ENCODE measurements at regions not wholly inside any gene's neighbourhood (a gene's known extent, or its start where the extent isn't known, plus 50 kb on each side); places are given as distances from the start of the nearest gene placed in this dataset.

GRCh38 chr9:7402334-7403027 is 397.1 kb downstream of the DMAC1 start:
- Histone ChIP-seq H3K36me3 (ENCODE audit: control insufficient read depth in 2 of 2, insufficient read depth in 2 of 2, low read length in 1 of 2) (no peaks in the 10 kb centered on the region), H3K27ac (ENCODE audit: low read depth in 2 of 2, low read length in 1 of 2) (no peak overlapping the region), H3K9me3 (ENCODE audit: control insufficient read depth in 2 of 2, insufficient read depth in 1 of 2, low read depth in 1 of 2, low read length in 1 of 2) (no peaks in the 10 kb centered on the region), H3K4me1 (ENCODE audit: control insufficient read depth in 2 of 2, insufficient read depth in 2 of 2, low read length in 1 of 2) (no peaks in the 10 kb centered on the region), H3K27me3 (ENCODE audit: control insufficient read depth in 1 of 2, insufficient read depth in 2 of 2, low read length in 2 of 2) (no peaks in the 10 kb centered on the region), H3K4me3 (ENCODE audit: low read depth in 1 of 2, low read length in 2 of 2) (no peak overlapping the region)
- 13 to 37% methylated on average over 2 of the region's 2 CpGs for WGBS, 2 donors

- H3K27ac ChIP-seq (ENCODE audit: low read depth in 2 of 2, low read length in 1 of 2) = no peak overlapping the region
- no peaks in the 10 kb centered on the region for H3K36me3 ChIP-seq (ENCODE audit: control insufficient read depth in 2 of 2, insufficient read depth in 2 of 2, low read length in 1 of 2)
- H3K4me3 ChIP-seq (ENCODE audit: low read depth in 1 of 2, low read length in 2 of 2) = no peak overlapping the region
- 90 to 92% methylated on average over 2 of the region's 2 CpGs for WGBS, 2 donors
- H3K27me3 ChIP-seq (ENCODE audit: control insufficient read depth in 1 of 2, insufficient read depth in 2 of 2, low read length in 2 of 2) = no peaks in the 10 kb centered on the region
- no peaks in the 10 kb centered on the region for H3K9me3 ChIP-seq (ENCODE audit: control insufficient read depth in 2 of 2, insufficient read depth in 1 of 2, low read depth in 1 of 2, low read length in 1 of 2)
- H3K4me1 ChIP-seq (ENCODE audit: control insufficient read depth in 2 of 2, insufficient read depth in 2 of 2, low read length in 1 of 2) = no peaks in the 10 kb centered on the region
Observed at GRCh38 chr9:7401116-7401515, 398.5 kb downstream of the DMAC1 start.

DNA sequence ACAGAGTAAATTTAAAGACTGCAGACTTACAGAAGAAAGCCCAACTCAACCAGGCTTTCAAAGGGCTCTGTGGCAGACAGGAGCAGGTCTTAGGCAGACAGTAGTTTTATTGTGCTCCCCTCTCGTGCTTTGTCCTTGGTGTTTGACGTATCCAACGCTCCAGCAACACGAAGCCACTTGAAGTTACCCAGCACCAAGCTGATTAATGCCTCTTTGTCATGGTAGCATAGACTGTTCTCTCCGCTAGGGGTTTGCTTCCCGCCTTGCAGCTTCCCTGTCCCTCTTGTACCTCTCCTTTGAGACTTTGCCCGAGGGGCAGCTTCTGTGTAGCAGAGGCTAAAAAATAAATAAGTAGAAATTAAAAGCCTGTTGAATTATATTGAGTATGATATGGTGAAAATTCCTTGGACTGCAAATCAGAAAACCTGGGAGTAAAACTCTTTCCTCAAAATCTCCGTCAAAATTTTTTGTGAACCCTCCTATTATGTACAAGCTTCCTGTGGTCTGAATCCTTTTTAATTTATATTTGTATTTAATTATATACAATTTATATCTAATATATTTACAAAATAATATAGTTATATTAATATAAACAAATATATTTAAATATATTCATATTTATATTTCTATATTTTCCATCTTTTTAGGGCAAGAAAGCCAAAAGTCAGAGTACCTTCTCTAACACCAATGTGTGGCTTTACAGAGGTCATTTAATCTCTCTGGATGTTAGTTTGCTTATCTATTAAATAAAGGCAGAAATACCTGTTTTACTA is 405.4 kb downstream of the DMAC1 start:
- Histone ChIP-seq H3K27me3 (ENCODE audit: control insufficient read depth in 1 of 2, insufficient read depth in 2 of 2, low read length in 2 of 2) (no peaks in the 10 kb centered on the region), H3K9me3 (ENCODE audit: control insufficient read depth in 2 of 2, insufficient read depth in 1 of 2, low read depth in 1 of 2, low read length in 1 of 2) (no peaks in the 10 kb centered on the region), H3K36me3 (ENCODE audit: control insufficient read depth in 2 of 2, insufficient read depth in 2 of 2, low read length in 1 of 2) (no peaks in the 10 kb centered on the region), H3K4me1 (ENCODE audit: control insufficient read depth in 2 of 2, insufficient read depth in 2 of 2, low read length in 1 of 2) (no peaks in the 10 kb centered on the region), H3K4me3 (ENCODE audit: low read depth in 1 of 2, low read length in 2 of 2) (no peak overlapping the region), H3K27ac (ENCODE audit: low read depth in 2 of 2, low read length in 1 of 2) (no peak overlapping the region)
- WGBS, 2 donors = 83 to 88% methylated on average over 8 of the region's 8 CpGs

GRCh38 chr9:7392148-7392547 is 407.4 kb downstream of the DMAC1 start:
- Histone ChIP-seq H3K27me3 (ENCODE audit: control insufficient read depth in 1 of 2, insufficient read depth in 2 of 2, low read length in 2 of 2) (no peaks in the 10 kb centered on the region), H3K4me3 (ENCODE audit: low read depth in 1 of 2, low read length in 2 of 2) (no peak overlapping the region)
- 81 to 83% methylated on average over 3 of the region's 3 CpGs for WGBS, 2 donors

DNA sequence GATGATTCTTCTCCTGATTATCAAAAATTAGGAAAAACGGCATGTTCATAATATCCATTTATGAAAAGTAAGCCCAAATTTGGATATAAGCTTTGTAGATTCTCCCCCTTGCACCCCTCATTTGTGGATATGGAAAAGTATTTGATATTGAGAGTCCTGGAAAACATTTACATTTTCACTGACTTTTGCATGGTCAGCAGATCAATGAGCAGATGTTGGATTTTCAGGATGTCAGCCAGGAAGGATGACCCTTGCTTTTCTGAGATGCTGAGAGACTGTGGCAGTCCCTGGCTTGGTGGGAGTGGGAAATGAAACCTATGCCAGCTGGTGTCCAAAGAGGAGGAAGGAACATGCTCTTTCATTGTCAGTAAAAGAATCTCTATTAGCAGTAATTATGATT is 410.8 kb downstream of the DMAC1 start:
- H3K27ac ChIP-seq (ENCODE audit: low read depth in 2 of 2, low read length in 1 of 2) = no peak overlapping the region
- H3K4me3 ChIP-seq (ENCODE audit: low read depth in 1 of 2, low read length in 2 of 2) = no peak overlapping the region
- no peaks in the 10 kb centered on the region for H3K4me1 ChIP-seq (ENCODE audit: control insufficient read depth in 2 of 2, insufficient read depth in 2 of 2, low read length in 1 of 2)
- H3K9me3 ChIP-seq (ENCODE audit: control insufficient read depth in 2 of 2, insufficient read depth in 1 of 2, low read depth in 1 of 2, low read length in 1 of 2) = no peaks in the 10 kb centered on the region
- no peaks in the 10 kb centered on the region for H3K36me3 ChIP-seq (ENCODE audit: control insufficient read depth in 2 of 2, insufficient read depth in 2 of 2, low read length in 1 of 2)
- WGBS, 2 donors = 91% methylated on average over 1 of the region's 1 CpG
- H3K27me3 ChIP-seq (ENCODE audit: control insufficient read depth in 1 of 2, insufficient read depth in 2 of 2, low read length in 2 of 2) = no peaks in the 10 kb centered on the region

More at GRCh38 chr9:7392148-7392547, 407.4 kb downstream of the DMAC1 start:
- H3K4me1 ChIP-seq (ENCODE audit: control insufficient read depth in 2 of 2, insufficient read depth in 2 of 2, low read length in 1 of 2) = no peaks in the 10 kb centered on the region
- H3K36me3 ChIP-seq (ENCODE audit: control insufficient read depth in 2 of 2, insufficient read depth in 2 of 2, low read length in 1 of 2) = no peaks in the 10 kb centered on the region
- H3K9me3 ChIP-seq (ENCODE audit: control insufficient read depth in 2 of 2, insufficient read depth in 1 of 2, low read depth in 1 of 2, low read length in 1 of 2) = no peaks in the 10 kb centered on the region
- no peak overlapping the region for H3K27ac ChIP-seq (ENCODE audit: low read depth in 2 of 2, low read length in 1 of 2)

- H3K4me3 ChIP-seq (ENCODE audit: low read depth in 1 of 2, low read length in 2 of 2) = no peak overlapping the region
- no peak overlapping the region for H3K27ac ChIP-seq (ENCODE audit: low read depth in 2 of 2, low read length in 1 of 2)
- no peaks in the 10 kb centered on the region for H3K9me3 ChIP-seq (ENCODE audit: control insufficient read depth in 2 of 2, insufficient read depth in 1 of 2, low read depth in 1 of 2, low read length in 1 of 2)
- H3K36me3 ChIP-seq (ENCODE audit: control insufficient read depth in 2 of 2, insufficient read depth in 2 of 2, low read length in 1 of 2) = no peaks in the 10 kb centered on the region
- H3K4me1 ChIP-seq (ENCODE audit: control insufficient read depth in 2 of 2, insufficient read depth in 2 of 2, low read length in 1 of 2) = no peaks in the 10 kb centered on the region
- no peaks in the 10 kb centered on the region for H3K27me3 ChIP-seq (ENCODE audit: control insufficient read depth in 1 of 2, insufficient read depth in 2 of 2, low read length in 2 of 2)
- WGBS, 2 donors = 54 to 73% methylated on average over 5 of the region's 5 CpGs
Observed at GRCh38 chr9:7387840-7388239, 411.7 kb downstream of the DMAC1 start.

DNA sequence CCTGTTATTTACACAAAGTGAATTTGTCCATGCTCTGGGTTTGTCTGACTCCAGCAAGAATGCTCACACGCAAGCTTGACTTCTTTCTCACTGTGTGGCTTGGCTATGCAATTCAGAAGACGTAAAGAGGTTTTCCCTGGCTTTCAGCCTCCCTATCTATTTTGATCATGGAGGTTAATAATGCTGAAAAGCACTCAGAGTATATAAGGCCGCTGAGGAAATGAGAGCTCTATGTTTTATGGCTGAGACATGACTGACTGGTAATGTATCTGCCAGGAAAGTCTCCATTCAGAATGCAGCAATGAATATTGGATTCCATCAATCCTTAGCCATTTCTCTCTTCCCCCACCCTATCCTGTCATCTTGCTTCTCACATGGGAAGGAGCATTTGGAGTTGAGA is 417.3 kb downstream of the DMAC1 start:
- no peaks in the 10 kb centered on the region for H3K27me3 ChIP-seq (ENCODE audit: control insufficient read depth in 1 of 2, insufficient read depth in 2 of 2, low read length in 2 of 2)
- no peak overlapping the region for H3K4me3 ChIP-seq (ENCODE audit: low read depth in 1 of 2, low read length in 2 of 2)
- H3K36me3 ChIP-seq (ENCODE audit: control insufficient read depth in 2 of 2, insufficient read depth in 2 of 2, low read length in 1 of 2) = no peaks in the 10 kb centered on the region
- no peaks in the 10 kb centered on the region for H3K4me1 ChIP-seq (ENCODE audit: control insufficient read depth in 2 of 2, insufficient read depth in 2 of 2, low read length in 1 of 2)
- no peak overlapping the region for H3K27ac ChIP-seq (ENCODE audit: low read depth in 2 of 2, low read length in 1 of 2)
- 84 to 87% methylated on average over 3 of the region's 3 CpGs for WGBS, 2 donors
- H3K9me3 ChIP-seq (ENCODE audit: control insufficient read depth in 2 of 2, insufficient read depth in 1 of 2, low read depth in 1 of 2, low read length in 1 of 2) = peaks cover 0 to 2% of the 10 kb centered on the region in 2 donors

DNA sequence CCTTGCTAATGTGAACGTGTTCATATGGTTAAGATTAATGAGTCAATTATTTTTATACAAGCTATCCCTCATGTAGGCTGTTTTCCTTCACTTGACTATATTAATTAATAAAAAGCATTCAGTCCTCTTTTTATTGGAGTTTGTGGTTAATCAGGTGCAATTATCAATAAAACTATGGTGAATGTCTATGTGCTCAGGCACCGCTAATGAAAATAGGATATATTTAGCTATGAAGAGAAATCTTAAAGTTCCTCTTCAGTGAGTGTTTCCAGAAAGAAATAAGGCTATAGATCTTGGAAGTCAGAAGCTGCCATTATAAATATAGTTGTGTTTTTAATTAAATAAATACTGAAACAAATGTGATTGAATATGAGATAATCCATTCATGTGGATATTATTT is 422.1 kb downstream of the DMAC1 start:
- H3K4me1 ChIP-seq (ENCODE audit: control insufficient read depth in 2 of 2, insufficient read depth in 2 of 2, low read length in 1 of 2) = no peaks in the 10 kb centered on the region
- H3K27me3 ChIP-seq (ENCODE audit: control insufficient read depth in 1 of 2, insufficient read depth in 2 of 2, low read length in 2 of 2) = no peaks in the 10 kb centered on the region
- no peak overlapping the region for H3K4me3 ChIP-seq (ENCODE audit: low read depth in 1 of 2, low read length in 2 of 2)
- no peaks in the 10 kb centered on the region for H3K36me3 ChIP-seq (ENCODE audit: control insufficient read depth in 2 of 2, insufficient read depth in 2 of 2, low read length in 1 of 2)
- 71 to 81% methylated on average over 2 of the region's 2 CpGs for WGBS, 2 donors
- peaks cover 0 to 2% of the 10 kb centered on the region in 2 donors for H3K9me3 ChIP-seq (ENCODE audit: control insufficient read depth in 2 of 2, insufficient read depth in 1 of 2, low read depth in 1 of 2, low read length in 1 of 2)
- no peak overlapping the region for H3K27ac ChIP-seq (ENCODE audit: low read depth in 2 of 2, low read length in 1 of 2)

GRCh38 chr9:7376833-7377232 is 422.7 kb downstream of the DMAC1 start:
- no peaks in the 10 kb centered on the region for H3K4me1 ChIP-seq (ENCODE audit: control insufficient read depth in 2 of 2, insufficient read depth in 2 of 2, low read length in 1 of 2)
- WGBS, 2 donors = 80 to 87% methylated on average over 5 of the region's 5 CpGs

DNA sequence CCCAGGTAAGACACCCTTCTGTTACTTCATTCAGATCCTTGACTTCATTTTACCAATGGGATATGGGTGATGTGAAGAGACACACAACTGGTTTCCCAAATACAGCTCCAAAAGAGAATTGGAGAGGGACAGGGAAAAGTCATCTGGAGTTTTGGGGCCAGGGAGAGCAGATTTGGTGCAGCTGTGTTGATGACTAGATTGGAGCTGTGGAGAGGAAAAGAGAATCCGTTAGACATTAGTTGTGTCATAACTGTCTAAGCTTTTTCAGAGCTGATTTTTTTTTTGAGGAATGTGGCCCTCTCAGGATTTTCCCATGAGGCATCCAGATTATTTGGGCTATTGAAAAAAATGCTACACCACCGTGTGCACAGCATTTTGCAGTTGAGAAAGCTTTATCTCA is 423.4 kb downstream of the DMAC1 start:
- Histone ChIP-seq H3K9me3 (ENCODE audit: control insufficient read depth in 2 of 2, insufficient read depth in 1 of 2, low read depth in 1 of 2, low read length in 1 of 2) (no peaks in the 10 kb centered on the region), H3K4me1 (ENCODE audit: control insufficient read depth in 2 of 2, insufficient read depth in 2 of 2, low read length in 1 of 2) (no peaks in the 10 kb centered on the region), H3K27me3 (ENCODE audit: control insufficient read depth in 1 of 2, insufficient read depth in 2 of 2, low read length in 2 of 2) (no peaks in the 10 kb centered on the region), H3K27ac (ENCODE audit: low read depth in 2 of 2, low read length in 1 of 2) (no peak overlapping the region), H3K36me3 (ENCODE audit: control insufficient read depth in 2 of 2, insufficient read depth in 2 of 2, low read length in 1 of 2) (no peaks in the 10 kb centered on the region), H3K4me3 (ENCODE audit: low read depth in 1 of 2, low read length in 2 of 2) (no peak overlapping the region)
- WGBS, 2 donors = 66 to 74% methylated on average over 2 of the region's 2 CpGs

More at GRCh38 chr9:7376833-7377232, 422.7 kb downstream of the DMAC1 start:
- Histone ChIP-seq H3K9me3 (ENCODE audit: control insufficient read depth in 2 of 2, insufficient read depth in 1 of 2, low read depth in 1 of 2, low read length in 1 of 2) (peaks cover 0 to 2% of the 10 kb centered on the region in 2 donors), H3K27ac (ENCODE audit: low read depth in 2 of 2, low read length in 1 of 2) (no peak overlapping the region), H3K27me3 (ENCODE audit: control insufficient read depth in 1 of 2, insufficient read depth in 2 of 2, low read length in 2 of 2) (no peaks in the 10 kb centered on the region), H3K36me3 (ENCODE audit: control insufficient read depth in 2 of 2, insufficient read depth in 2 of 2, low read length in 1 of 2) (no peaks in the 10 kb centered on the region), H3K4me3 (ENCODE audit: low read depth in 1 of 2, low read length in 2 of 2) (no peak overlapping the region)
